ENCODE measurements at regions not wholly inside any gene's neighbourhood (a gene's known extent, or its start where the extent isn't known, plus 50 kb on each side); places are given as distances from the start of the nearest gene placed in this dataset.

GRCh38 chr6:87820343-87820984 lies 118.4 kb upstream of the AKIRIN2 start:
- no peaks in the 10 kb centered on the region for H4K20me1 ChIP-seq (ENCODE audit: control insufficient read depth, extremely low read depth, insufficient read depth, low read length)
- DNase-seq (ENCODE audit: low read depth, low spot score) (no peak), FAIRE-seq (no peak)
- dilution Hi-C loops (cut with MboI; ENCODE audit: extremely low pct_ligation_motif_present, low sequenced_read_pairs) = no loop called here
- no peaks in the 10 kb centered on the region for H3K27me3 ChIP-seq (ENCODE audit: control insufficient read depth, extremely low read depth, insufficient read depth, low read length)
- H3K9me3 ChIP-seq (ENCODE audit: control insufficient read depth, low read depth, low read length) = no peaks in the 10 kb centered on the region
- H3K4me2 ChIP-seq (ENCODE audit: control insufficient read depth, extremely low read depth, insufficient read depth, low read depth, low read length) = no peak overlapping the region
- H3K4me1 ChIP-seq (ENCODE audit: control insufficient read depth, extremely low read depth, insufficient read depth, low read length) = no peaks in the 10 kb centered on the region
- H3K9me1 ChIP-seq (ENCODE audit: control insufficient read depth, extremely low read depth, insufficient read depth, low read length) = no peaks in the 10 kb centered on the region
- no peaks in the 10 kb centered on the region for H3K36me3 ChIP-seq (ENCODE audit: control insufficient read depth in 2 of 2, extremely low read depth in 1 of 2, insufficient read depth in 2 of 2, low read length in 2 of 2)
- no peaks in the 10 kb centered on the region for H3K79me2 ChIP-seq (ENCODE audit: control insufficient read depth, insufficient read depth, low read length)
- no peak overlapping the region for H3K9ac ChIP-seq (ENCODE audit: control insufficient read depth, extremely low read depth, insufficient read depth, low read length)
- no peak overlapping the region for H3K27ac ChIP-seq (ENCODE audit: control insufficient read depth, insufficient read depth, low read length)
- no peak overlapping the region for H3K4me3 ChIP-seq (ENCODE audit: control insufficient read depth in 2 of 3, extremely low read depth in 1 of 3, insufficient read depth in 2 of 3, low read depth in 1 of 3, low read length in 3 of 3)
- no peak overlapping the region for H2AFZ ChIP-seq (ENCODE audit: control insufficient read depth, low read length)
- TF ChIP-seq, protein P1, sequence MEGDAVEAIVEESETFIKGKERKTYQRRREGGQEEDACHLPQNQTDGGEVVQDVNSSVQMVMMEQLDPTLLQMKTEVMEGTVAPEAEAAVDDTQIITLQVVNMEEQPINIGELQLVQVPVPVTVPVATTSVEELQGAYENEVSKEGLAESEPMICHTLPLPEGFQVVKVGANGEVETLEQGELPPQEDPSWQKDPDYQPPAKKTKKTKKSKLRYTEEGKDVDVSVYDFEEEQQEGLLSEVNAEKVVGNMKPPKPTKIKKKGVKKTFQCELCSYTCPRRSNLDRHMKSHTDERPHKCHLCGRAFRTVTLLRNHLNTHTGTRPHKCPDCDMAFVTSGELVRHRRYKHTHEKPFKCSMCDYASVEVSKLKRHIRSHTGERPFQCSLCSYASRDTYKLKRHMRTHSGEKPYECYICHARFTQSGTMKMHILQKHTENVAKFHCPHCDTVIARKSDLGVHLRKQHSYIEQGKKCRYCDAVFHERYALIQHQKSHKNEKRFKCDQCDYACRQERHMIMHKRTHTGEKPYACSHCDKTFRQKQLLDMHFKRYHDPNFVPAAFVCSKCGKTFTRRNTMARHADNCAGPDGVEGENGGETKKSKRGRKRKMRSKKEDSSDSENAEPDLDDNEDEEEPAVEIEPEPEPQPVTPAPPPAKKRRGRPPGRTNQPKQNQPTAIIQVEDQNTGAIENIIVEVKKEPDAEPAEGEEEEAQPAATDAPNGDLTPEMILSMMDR (optimal IDR thresholded peaks at IDR 0.05 in 1 of 3, IDR thresholded peaks at IDR 0.05 in 1 of 3, conservative IDR thresholded peaks at IDR 0.05 in 1 of 3; ENCODE audit: extremely low read depth in 1 of 3, insufficient read depth in 2 of 3, low read length in 3 of 3) = no peak

GRCh38 chr6:87817183-87817582 lies 115.2 kb upstream of the AKIRIN2 start:
- Histone ChIP-seq H3K79me2 (ENCODE audit: control insufficient read depth, insufficient read depth, low read length) (no peaks in the 10 kb centered on the region), H4K20me1 (ENCODE audit: control insufficient read depth, extremely low read depth, insufficient read depth, low read length) (no peaks in the 10 kb centered on the region), H3K4me2 (ENCODE audit: control insufficient read depth, extremely low read depth, insufficient read depth, low read depth, low read length) (no peak overlapping the region), H3K9me1 (ENCODE audit: control insufficient read depth, extremely low read depth, insufficient read depth, low read length) (no peaks in the 10 kb centered on the region), H3K36me3 (ENCODE audit: control insufficient read depth in 2 of 2, extremely low read depth in 1 of 2, insufficient read depth in 2 of 2, low read length in 2 of 2) (no peaks in the 10 kb centered on the region), H2AFZ (ENCODE audit: control insufficient read depth, low read length) (no peak overlapping the region), H3K27me3 (ENCODE audit: control insufficient read depth, extremely low read depth, insufficient read depth, low read length) (peaks cover 10% of the 10 kb centered on the region), H3K4me1 (ENCODE audit: control insufficient read depth, extremely low read depth, insufficient read depth, low read length) (no peaks in the 10 kb centered on the region), H3K4me3 (ENCODE audit: control insufficient read depth in 2 of 3, extremely low read depth in 1 of 3, insufficient read depth in 2 of 3, low read depth in 1 of 3, low read length in 3 of 3) (no peak overlapping the region), H3K27ac (ENCODE audit: control insufficient read depth, insufficient read depth, low read length) (no peak overlapping the region), H3K9me3 (ENCODE audit: control insufficient read depth, low read depth, low read length) (no peaks in the 10 kb centered on the region), H3K9ac (ENCODE audit: control insufficient read depth, extremely low read depth, insufficient read depth, low read length) (no peak overlapping the region)
- no peak for FAIRE-seq
- dilution Hi-C loops (cut with MboI; ENCODE audit: extremely low pct_ligation_motif_present, low sequenced_read_pairs) = no loop called here
- no peak for DNase-seq (ENCODE audit: low read depth, low spot score)
- no peak for TF ChIP-seq EZH2 (IDR thresholded peaks at IDR 0.05; ENCODE audit: low read length)
- TF ChIP-seq, protein P1 (optimal IDR thresholded peaks at IDR 0.05 in 1 of 3, IDR thresholded peaks at IDR 0.05 in 1 of 3, conservative IDR thresholded peaks at IDR 0.05 in 1 of 3; ENCODE audit: extremely low read depth in 1 of 3, insufficient read depth in 2 of 3, low read length in 3 of 3) = no peak
